Neutrophil (primary cell): ENCODE measurements at regions not wholly inside any gene's neighbourhood (a gene's known extent, or its start where the extent isn't known, plus 50 kb on each side); places are given as distances from the start of the nearest gene placed in this dataset.

Source experiments
- H3K27ac ChIP-seq: fragments of 200-600 bp; sonication (generic); 2 replicates; pipeline ENCODE4 v1.5.1; 2016; ENCODE audit warnings: mild to moderate bottlenecking, moderate library complexity
- H3K27me3 ChIP-seq: fragments of 200-600 bp; sonication (generic); 2 replicates; pipeline ENCODE4 v1.6.0; 2016; ENCODE audit warnings: mild to moderate bottlenecking
- H3K36me3 ChIP-seq: fragments of 200-600 bp; sonication (generic); 2 replicates; pipeline ENCODE4 v1.5.1; 2017
- H3K4me1 ChIP-seq, 2 experiments: fragments of 200-600 bp in 1 of 2; sonication (generic) in 1 of 2; 1 replicate in 1 of 2; 2 replicates in 1 of 2; pipeline versions ENCODE4 v1.5.1 to v1.6.1; 2013 to 2016; ENCODE audit warnings: low read depth in 1 of 2, low read length in 1 of 2, mild to moderate bottlenecking in 1 of 2, moderate library complexity in 1 of 2; ENCODE audit not compliant: control insufficient read depth in 1 of 2, insufficient read depth in 1 of 2
- H3K4me3 ChIP-seq, 2 experiments: fragments of 200-600 bp in 1 of 2; sonication (generic) in 1 of 2; 1 replicate in 1 of 2; 2 replicates in 1 of 2; pipeline ENCODE4 v1.5.1; 2013 to 2016; ENCODE audit warnings: low read depth in 1 of 2, low read length in 1 of 2, mild to moderate bottlenecking in 1 of 2, moderate library complexity in 1 of 2
- H3K9me3 ChIP-seq: fragments of 200-600 bp; sonication (generic); 2 replicates; pipeline ENCODE4 v1.5.1; 2016
- TF ChIP-seq, protein P1 (sequence below): fragments of 200-600 bp; sonication (generic); IDR thresholded peaks from 2 replicates; pipeline ENCODE4 v1.5.1; 2016; ENCODE audit warnings: antibody characterized with exemption

GRCh38 chr10:123582084-123582989 is 83.8 kb upstream of the GPR26 start:
- H3K27ac ChIP-seq: no peak overlapping the region
- H3K4me3 ChIP-seq: no peak overlapping the region
- TF ChIP-seq, protein P1, sequence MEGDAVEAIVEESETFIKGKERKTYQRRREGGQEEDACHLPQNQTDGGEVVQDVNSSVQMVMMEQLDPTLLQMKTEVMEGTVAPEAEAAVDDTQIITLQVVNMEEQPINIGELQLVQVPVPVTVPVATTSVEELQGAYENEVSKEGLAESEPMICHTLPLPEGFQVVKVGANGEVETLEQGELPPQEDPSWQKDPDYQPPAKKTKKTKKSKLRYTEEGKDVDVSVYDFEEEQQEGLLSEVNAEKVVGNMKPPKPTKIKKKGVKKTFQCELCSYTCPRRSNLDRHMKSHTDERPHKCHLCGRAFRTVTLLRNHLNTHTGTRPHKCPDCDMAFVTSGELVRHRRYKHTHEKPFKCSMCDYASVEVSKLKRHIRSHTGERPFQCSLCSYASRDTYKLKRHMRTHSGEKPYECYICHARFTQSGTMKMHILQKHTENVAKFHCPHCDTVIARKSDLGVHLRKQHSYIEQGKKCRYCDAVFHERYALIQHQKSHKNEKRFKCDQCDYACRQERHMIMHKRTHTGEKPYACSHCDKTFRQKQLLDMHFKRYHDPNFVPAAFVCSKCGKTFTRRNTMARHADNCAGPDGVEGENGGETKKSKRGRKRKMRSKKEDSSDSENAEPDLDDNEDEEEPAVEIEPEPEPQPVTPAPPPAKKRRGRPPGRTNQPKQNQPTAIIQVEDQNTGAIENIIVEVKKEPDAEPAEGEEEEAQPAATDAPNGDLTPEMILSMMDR: no peak
- H3K9me3 ChIP-seq: no peaks in the 10 kb centered on the region
- peaks cover 50% of the 10 kb centered on the region for H3K27me3 ChIP-seq
- H3K4me1 ChIP-seq: no peaks in the 10 kb centered on the region
- H3K36me3 ChIP-seq: no peaks in the 10 kb centered on the region

DNA sequence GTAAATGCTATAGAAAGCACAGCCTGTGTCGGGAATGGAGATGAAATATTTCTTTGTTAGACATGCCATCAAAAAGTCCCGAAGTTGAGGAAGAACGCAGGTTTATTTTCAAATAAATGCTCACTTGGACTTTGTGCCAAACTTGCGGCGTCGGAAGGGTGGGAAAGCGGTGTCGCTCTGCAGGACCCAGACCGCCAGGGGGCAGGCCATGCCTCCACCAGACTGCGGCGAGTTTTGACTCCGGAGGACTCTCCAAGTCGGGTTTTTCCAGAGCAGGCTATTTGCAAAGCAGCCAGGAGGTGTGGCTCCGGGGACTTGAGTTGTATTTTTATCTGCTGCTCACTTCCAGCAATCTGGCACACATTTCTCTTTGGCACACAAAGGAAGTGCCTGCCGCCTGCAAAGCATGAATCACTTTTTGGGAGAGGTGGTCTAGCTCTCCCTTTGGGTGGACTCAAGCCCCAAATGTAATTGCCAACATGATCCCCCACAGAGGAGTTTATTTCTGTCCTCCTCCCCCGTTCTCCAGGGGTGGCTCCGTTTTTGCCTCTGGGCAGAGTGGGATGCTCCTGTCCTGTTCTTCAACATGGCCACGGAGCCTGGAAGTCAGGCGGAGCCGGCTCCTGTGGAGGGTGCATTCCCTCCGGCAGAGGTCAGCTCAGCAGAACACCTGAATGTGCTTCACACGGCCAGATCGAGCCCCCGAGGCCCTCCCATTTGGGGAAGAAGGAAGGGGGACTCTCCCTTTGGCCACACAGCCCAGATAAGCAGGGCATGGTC is 82.3 kb upstream of the GPR26 start:
- H3K27ac ChIP-seq: no peak overlapping the region
- TF ChIP-seq, protein P1: no peak
- H3K9me3 ChIP-seq: no peaks in the 10 kb centered on the region
- H3K36me3 ChIP-seq: no peaks in the 10 kb centered on the region
- H3K27me3 ChIP-seq: peaks cover 50% of the 10 kb centered on the region
- no peaks in the 10 kb centered on the region for H3K4me1 ChIP-seq
- H3K4me3 ChIP-seq: no peak overlapping the region

DNA sequence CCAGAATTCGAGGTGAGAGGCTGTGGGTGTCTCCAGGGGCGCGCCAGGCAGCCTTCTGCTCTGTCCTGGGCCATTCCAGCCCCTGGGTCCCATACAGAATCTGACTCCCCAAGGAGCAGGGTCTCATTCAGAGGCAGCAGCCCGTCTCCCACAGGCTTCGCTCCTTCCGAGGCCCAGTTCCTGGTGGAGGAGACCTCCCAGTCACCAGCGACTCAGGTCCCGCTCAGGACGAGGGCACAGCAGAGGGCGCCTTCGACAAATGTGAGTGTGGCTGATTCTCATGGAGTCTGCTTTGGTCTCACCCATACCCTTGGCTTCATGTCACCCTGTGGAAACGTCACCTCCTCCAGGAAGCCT is 81.8 kb upstream of the GPR26 start:
- Histone ChIP-seq H3K4me3 (no peak overlapping the region), H3K27me3 (peaks cover 47% of the 10 kb centered on the region), H3K9me3 (no peaks in the 10 kb centered on the region), H3K36me3 (no peaks in the 10 kb centered on the region), H3K4me1 (no peaks in the 10 kb centered on the region), H3K27ac (no peak overlapping the region)
- TF ChIP-seq, protein P1: no peak

- TF ChIP-seq, protein P1: no peak
These were observed 80.4 kb upstream of the GPR26 start for GRCh38 chr10:123585477-123586445.

GRCh38 chr10:123587110-123587509 is 79.0 kb upstream of the GPR26 start:
- H3K27me3 ChIP-seq: peaks cover 63% of the 10 kb centered on the region

More at GRCh38 chr10:123585477-123586445, 80.4 kb upstream of the GPR26 start:
- H3K27me3 ChIP-seq: peaks cover 50% of the 10 kb centered on the region
- no peaks in the 10 kb centered on the region for H3K36me3 ChIP-seq
- no peaks in the 10 kb centered on the region for H3K9me3 ChIP-seq
- no peak overlapping the region for H3K27ac ChIP-seq
- no peak overlapping the region for H3K4me3 ChIP-seq
- no peaks in the 10 kb centered on the region for H3K4me1 ChIP-seq

More at GRCh38 chr10:123587110-123587509, 79.0 kb upstream of the GPR26 start:
- Histone ChIP-seq H3K4me3 (no peak overlapping the region), H3K36me3 (no peaks in the 10 kb centered on the region), H3K27ac (no peak overlapping the region), H3K4me1 (no peaks in the 10 kb centered on the region), H3K9me3 (no peaks in the 10 kb centered on the region)
- TF ChIP-seq, protein P1: no peak
